Midbrain (tissue), 1 donor: ENCODE measurements at regions not wholly inside any gene's neighbourhood (a gene's known extent, or its start where the extent isn't known, plus 50 kb on each side); places are given as distances from the start of the nearest gene placed in this dataset.
"Not testable (repeated sequence)": the region's sequence is repeated elsewhere in the genome, so short reads cannot be mapped to it uniquely, and the experiment has no call there.

Source experiments
- DNase-seq: peaks from one replicate; lab custom pipeline; 2025; lab: John Stamatoyannopoulos, UW

DNA sequence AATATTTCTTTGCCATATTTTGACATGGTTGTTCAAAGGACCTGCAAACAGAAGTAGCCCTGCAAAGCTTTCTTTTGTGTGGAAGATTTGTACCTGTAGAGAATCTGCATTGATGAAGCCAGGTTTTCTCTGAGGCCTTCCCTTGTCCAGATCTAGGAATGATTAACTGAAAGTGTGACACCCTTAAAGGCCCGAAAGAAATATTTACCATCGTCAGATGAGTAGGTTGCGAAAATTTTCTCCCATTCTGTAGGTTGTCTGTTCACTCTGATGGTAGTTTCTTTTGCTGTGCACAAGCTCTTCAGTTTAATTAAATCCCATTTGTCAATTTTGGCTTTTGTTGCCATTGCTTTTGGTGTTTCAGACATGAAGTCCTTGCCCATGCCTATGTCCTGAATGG lies 439.0 kb downstream of the SMARCA1 start:
- not testable (repeated sequence) for DNase-seq

DNA sequence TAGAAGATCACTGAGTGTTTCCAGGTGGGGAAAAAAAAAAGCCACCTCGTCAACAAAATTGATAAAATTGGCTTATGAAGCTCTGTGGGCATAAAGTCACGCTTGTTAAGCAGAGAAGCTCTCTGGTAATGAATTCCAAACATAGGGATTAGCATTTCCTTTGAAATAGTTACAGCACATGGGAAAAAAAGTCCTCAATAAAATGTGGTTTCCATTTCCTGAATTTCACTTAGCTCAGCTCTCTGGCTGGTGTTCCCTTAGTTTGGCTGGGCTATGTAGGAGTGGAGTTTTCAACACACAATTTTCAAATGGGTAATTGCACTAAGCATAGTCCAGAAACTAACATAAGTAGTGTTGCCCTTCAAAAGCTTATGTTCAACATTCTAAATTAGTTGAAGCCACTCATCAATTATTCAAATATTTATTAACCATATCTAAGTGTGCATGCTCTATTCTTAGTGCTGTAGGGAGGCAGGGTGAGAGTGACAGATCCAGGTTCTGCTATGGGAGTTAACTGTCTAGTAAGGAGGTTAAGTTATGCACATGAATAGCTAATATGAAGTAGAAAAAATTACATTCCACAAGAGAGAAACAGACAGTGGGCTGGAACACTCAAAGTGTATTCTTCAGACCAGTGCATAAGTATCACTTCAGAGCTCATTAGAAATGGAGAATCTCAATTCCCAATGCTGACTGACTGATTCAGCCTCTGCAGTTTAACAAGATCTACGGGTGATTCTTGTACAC lies 445.7 kb downstream of the SMARCA1 start:
- DNase-seq: no peak

DNA sequence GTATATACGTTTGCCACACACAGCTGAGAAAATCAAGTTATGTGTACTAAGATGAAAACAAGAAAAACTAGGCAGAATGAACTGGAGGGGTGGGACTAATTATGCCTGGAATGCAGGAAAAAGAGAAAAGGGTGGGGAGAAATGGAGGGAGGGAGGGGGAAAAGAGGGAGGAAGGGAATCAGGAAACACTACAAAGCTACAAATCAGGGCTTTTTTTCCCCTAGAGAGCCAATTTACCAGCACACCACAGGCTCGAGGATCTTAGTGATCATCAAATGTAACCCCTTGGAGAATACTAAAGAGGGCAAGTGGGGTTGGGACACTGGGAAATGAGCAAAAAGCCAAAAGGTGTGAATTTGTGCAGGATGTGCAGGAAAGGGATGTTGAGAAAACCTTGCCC lies 451.9 kb downstream of the SMARCA1 start:
- no peak for DNase-seq

DNA sequence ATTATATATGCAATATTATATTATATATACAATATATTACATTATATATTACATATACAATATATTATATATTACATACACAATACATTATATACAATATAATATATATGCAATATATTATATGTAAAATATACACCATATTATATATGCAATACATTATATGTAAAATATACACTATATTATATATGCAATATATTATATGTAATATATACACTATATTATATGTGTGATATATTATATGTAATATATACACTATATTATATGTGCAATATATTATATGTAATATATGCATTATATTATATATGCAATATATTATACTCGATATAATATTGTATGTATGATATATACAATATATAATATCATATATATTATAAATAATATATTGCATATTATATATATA lies 457.4 kb downstream of the SMARCA1 start:
- DNase-seq: no peak

DNA sequence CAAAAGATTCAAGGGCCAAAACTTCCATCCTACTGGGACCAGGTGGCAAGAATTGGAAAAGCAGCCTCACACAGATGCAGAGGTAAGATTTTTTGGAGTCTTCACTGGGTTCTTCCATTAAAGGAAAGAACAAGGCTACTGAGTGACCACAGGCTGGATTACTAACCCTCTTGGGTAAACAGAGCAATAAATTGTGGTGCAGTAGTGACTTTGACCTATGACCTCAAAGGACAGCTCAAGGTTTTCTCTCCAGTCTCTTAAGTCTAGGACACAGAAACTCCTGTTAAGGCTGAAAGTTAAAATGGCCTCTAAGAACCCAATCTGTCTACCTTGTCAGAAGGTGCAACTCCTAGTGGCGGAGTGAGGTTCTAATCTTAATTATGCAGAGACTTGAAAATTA lies 464.9 kb downstream of the SMARCA1 start:
- no peak for DNase-seq

DNA sequence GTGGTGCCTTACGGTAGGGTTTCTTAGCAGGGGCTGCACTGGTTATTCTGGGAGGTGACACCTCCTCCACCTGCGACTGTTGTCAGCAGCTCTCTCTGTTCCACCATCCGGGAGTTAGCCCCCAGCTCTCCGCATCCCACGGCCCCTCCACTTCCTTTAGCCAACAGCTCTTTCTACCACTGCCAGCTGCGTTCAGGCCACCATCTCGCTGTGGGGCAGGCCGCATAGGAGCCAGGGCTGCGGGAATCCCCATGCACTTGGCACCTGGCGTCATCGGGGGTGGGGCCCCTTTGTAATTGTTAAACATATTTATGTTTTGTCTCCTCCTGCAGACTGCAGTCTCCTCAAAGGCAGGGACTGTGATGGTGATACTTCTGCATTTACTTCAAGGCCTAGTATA lies 480.2 kb downstream of the SMARCA1 start:
- DNase-seq: no peak

DNA sequence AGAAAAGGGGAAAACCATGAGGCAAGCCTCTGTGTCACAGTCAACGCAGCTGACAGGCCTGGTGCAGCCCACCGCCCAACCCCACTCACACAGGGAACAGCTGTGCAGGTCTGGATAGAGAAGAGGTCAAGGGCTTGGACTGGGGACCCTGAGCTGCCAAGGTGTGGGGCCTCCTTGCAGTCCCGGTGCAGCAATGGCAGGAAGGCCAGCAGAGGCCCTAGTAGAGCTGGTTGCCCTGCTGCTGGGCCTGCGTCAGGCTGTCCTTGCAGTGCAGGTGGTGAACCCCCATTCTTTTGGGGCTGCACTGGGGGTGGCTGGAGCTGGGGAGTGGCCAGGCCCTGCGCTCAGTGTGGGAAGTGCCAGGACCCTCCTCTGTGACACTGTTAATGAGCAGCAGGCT lies 482.0 kb downstream of the SMARCA1 start:
- DNase-seq: no peak

DNA sequence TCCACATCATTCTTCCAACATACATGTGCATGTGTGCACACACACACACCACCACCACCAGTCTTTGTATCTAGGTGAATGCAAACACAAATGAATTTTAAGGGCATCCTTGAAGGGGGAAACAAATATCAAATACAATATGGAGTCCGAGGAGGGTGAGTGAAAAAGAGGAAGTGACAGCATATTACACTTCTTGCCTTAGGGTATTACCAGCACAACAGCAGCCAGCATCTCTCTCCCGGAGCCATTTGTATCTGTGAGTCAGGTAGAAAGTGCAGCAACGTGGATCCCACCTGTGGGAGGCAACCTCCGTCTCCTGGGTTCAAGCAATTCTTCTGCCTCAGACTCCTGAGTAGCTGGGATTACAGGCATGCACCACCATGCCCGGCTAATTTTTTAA lies 483.2 kb downstream of the SMARCA1 start:
- DNase-seq: no peak

DNA sequence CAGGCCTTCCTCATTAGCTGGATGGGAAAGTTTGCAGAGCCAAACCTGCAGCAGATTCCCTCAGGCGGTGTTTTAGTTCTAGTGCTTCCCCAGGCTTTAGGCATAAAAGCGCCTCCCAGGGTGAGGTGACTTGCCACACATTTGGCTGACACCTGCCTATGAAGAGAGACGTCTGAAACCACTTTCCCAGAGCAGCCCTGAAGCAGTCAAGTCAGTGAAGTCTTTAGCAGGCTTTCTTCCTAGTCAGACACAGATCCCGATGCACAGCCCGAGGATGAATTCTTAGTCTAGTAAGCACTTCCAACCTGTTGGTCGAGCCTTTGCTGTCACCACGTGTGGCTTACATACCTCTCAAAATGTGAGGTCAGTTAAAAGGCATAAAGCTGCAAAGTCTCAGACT lies 484.1 kb downstream of the SMARCA1 start:
- no peak for DNase-seq

DNA sequence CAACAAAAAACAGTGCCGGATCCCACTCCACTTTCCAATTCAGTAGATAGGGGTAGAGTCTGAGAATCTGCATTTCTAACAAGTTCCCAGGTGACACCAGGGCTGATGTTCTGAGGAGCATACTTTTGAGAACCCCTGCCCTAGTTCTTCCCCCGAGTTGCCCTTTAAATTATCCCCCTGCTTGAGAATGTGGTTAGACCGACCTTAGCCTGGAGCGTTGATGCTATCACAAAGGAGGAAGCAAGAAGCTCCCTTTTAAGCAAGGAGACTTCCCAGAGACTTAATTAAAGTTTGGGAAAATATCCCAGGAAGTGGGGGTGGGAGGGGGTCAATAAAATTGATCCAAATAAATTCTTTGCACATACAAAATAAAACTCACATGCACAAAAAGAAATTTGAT lies 485.9 kb downstream of the SMARCA1 start:
- DNase-seq: no peak

DNA sequence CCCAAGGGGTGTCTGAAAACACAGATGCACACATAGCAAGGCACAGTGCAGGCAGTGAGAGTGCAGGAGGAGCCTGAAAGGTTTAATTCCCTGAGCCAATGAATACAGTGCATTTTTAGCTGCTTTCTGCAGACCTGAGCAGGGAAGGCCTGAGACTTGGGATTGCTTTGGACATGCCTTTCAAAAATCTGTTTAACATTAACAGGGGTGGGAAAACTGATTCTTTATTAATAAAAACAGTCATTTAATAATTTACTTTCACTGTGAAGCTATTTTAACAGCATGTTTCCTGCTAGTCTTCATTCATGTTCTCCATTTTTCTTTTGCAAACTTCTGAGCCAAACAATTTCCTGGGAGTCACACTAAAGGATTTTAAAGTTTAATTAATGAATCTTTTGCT lies 488.1 kb downstream of the SMARCA1 start:
- DNase-seq: no peak

DNA sequence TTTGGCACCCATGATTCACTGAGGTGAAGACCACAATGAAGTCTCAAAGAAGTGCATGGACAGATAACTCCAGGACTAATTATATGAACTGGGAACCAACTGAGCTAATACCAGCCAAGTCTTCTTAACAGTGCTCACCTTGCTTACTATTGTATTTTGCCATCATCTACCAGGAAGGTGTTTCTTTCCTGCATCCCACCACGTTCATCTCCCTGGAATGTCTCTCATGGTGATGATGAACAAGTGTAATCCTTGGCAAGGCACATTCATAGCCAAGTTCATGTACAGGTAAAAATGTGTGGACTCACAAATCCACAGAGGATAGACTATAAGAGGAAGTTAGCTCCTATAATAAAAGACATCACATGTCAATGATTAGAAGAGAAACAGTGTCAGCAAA lies 489.1 kb downstream of the SMARCA1 start:
- no peak for DNase-seq

DNA sequence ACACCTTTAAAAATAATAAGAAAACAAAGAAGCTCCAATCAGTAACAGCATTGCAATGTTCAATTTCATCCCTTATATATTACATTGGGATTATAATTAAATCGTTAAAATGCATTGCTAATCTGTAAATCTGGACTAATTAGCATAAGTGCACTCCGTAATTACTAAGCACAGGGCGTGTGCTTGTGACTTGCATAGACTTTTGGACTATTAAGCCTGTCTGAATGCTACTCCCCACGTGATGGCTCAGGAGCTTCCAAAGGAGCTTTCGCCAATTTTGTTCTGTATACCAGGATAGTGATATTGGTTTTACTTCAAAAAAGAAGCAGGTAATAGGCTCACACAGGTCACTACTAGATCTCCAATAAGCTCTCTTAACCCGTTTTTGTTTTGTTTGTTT lies 497.1 kb downstream of the SMARCA1 start:
- DNase-seq: no peak

DNA sequence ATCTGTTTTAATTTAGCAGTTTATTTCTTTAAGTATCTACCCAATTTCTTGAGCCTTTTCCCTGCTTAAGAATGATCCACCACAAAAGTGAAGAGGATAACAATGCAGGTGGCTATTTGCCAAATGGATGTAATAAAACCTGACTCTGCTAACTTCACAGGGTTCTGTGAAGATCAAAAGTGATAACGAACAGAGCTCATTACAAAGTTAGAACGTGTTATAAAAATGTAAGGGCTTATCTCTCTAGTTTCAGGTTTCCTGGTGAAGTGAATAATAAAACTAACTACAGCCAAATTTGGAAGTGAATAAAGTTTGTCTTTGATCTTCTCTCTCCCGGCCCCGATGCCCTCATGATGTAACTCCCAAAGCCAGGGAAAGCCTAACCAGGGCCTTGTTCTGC lies 497.9 kb downstream of the SMARCA1 start:
- no peak for DNase-seq

DNA sequence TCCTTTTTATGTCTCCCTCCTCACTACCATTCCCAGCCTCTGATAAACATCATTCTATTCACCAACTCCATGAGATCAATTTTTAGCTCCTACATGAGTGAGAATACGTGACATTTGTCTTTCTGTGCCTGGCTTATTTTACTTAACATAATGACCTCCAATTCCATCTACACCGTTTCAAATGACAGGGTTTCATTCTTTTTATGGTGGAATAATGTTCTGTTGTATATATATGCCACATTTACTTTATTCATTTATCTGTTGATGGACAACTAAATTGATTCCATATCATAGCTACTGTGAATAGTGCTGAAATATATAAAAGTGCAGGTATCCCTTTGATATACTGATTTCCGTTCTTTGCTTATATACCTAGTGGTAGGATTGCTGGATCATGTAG lies 503.9 kb downstream of the SMARCA1 start:
- DNase-seq: no peak

DNA sequence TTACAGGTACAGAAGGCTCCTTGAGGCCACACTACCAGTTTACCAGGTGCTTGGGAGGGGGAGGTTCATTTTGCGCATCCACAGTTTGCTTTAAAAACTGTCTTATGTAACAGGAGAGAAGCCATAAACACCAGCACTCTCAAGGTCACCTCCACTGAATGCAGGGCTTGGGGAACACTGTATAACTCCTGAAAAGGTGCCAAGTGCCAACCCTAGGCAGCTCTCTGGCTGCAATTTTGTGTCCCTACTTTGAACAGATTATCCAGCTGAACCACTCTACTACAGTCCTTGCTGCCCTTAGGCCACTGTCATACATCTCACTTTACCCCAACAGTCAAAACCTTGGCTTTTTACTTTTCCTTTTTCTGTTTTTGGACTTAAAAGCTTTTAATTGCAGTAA lies 507.9 kb downstream of the SMARCA1 start:
- DNase-seq: no peak

DNA sequence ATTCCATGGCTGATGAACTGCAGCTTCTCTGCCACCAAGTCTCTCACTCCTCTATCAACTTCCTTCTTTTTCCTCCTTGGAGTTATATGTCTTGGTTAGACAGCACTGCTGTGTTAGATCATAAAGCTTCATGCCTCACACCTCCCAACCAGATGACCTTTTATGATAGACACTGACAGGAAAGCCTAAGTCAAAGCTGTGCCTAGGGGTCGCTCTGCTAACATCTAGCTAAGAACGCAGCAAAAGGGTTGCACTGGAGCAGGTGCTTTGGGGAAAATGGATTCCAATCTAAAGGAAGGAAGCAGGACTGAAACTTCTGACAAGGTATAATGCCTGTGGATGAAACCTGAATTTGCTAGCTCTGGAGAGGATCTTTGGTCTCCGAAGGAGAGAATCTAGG lies 509.7 kb downstream of the SMARCA1 start:
- no peak for DNase-seq

DNA sequence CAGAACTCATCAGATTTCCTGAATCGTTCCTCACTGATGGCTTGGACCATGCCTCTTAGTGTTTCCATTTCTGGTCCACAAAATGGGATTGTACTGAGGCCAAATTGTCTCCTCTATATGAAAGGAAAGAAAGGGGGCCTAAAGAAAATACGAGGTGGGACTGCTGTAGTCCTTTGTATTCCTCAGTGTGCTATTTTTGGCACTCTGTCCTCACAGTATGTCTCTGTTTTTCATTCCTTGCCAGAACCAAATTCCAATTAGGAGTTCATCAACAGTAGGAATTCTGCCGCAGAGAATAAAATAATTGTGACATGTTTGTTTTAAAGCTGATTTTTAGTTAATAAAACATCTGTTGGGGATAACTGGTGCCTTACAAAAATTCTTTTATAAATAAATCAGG lies 515.7 kb downstream of the SMARCA1 start:
- DNase-seq: no peak

DNA sequence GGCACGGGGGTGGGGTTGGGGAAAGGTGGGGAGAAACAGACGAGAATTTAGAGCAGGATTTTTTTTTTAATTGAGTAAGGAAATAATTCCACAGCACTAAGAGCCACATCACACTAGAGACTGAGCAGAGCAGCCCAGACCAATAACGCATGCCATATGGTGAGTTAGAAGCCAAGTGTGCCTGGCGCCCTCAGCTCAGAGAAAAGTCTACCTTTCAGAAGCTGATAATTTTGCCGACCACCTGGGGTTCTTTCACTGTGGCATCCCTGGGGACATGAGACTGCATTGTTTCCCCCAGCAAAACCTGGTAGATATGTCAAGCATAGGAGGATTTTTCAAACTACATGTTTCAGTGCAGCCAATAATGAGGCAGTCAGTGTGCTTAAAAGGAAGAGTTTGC lies 516.8 kb downstream of the SMARCA1 start:
- DNase-seq: no peak

DNA sequence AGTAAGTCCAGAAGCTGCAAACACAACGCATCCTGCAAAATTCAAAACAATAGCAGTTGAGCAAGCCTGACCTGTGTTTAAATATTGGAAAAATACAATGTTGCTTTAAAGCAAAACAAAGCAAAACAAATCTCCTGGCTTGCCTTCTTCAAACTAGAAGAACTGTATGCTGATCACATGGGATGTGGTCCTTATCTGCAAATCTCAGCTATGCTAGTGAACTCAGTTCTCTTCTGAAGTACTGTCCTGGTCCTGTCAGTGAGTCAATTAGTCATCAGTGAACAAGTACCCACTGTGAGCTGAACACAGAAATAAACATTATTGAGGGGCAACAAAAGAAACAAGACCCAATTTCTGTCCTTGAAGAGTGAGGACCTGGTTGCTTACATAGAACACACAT lies 522.5 kb downstream of the SMARCA1 start:
- DNase-seq: no peak

DNA sequence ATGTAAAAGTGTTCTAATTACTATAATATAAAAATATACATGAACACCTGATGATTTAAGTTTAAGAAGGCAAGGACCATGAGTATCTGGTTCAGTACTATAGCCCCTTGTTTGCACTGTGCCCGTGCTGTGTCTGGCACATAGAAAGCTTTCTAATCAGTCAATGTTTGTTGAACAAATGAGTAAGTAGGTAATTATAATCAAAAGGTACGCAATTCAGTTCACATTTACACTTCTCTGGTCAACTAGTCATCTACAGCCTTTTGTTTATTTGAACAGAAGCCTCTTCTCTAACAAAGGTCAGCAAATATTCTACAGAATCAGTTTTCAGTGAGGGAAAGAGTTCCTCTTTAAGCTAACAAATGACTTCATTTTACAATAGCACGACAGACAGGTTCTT lies 523.3 kb downstream of the SMARCA1 start:
- no peak for DNase-seq

DNA sequence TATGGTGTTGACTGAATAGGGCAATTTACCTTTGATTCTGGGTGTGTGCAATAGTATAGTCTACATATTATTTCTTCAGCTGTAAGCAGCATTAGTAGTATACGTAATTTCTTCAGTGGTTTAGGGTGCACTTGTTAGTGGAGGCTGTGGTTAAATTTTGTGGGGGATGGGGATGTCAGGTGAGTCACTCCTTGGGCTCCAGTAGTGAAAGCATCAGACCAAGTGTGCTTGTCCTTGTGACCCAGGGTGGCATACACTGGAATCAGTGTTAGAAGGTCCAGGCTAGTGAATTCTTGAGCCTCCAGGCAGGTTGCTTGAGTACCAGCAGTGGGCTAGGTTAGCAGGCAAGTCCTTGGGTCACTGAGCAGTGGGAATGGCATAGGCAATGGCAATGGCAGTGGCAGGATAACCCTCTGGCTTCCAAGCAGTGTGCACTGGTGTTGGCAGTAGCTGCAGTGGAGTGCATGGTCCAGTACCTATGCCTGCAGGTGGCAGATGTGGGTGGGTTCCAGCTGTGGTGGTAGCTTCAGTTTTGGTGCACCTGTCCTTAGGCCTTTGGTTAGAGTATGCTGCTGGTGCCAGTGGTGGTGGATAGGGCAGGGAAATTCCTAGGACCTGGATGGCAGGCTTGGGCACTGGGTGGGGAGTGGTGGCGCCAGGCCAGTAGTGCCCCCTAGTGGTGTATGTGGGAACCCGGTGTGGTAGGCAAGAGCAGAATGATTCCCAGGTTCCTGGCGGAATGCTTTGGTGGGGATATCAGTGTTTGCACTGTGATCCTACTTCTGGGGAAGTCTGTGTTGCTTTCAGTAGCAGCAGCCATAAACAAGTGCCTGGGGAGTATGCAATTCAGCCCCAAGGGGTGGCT lies 531.0 kb downstream of the SMARCA1 start:
- no peak for DNase-seq

DNA sequence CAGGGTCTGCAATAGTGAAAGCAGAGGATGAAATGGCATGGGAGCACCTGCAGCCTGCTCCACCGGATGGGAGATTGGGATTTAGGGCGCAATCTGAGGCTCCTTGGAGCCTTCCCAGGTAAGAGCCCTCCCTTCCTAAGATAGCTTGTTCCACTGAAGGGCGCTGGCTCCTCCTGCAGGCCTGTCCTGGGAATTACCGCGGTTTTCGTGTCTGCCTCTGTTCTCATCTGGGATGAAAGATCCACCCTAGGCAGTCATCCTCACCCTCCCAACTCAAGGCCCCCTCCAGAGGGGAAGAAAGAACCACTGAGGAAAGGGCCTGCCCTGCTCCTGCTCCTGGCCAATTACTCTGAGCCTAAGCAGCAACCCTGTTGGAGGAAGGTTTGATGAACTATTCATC lies 547.5 kb downstream of the SMARCA1 start:
- peak; percentile 17 for DNase-seq

DNA sequence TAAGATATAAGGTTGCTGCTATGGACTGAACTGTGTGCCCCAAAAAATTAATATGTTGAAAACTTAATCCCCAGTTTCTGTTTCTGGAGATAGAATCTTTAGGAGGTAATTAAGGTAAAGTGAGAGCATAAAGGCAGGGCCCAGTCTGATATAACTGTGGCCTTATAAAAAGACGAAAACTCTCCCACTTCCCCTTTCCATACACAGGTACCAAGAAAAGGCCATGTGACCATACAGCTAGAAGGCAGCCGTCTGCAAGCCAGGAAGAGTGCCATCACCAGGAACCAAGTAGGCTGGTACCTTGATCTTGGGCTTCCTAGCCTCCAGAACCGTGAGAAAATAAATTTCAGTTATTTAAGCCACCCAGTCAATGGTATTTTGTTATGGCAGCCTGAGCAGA lies 550.3 kb downstream of the SMARCA1 start:
- no peak for DNase-seq
